ENCODE measurements at regions not wholly inside any gene's neighbourhood (a gene's known extent, or its start where the extent isn't known, plus 50 kb on each side); places are given as distances from the start of the nearest gene placed in this dataset.

DNA sequence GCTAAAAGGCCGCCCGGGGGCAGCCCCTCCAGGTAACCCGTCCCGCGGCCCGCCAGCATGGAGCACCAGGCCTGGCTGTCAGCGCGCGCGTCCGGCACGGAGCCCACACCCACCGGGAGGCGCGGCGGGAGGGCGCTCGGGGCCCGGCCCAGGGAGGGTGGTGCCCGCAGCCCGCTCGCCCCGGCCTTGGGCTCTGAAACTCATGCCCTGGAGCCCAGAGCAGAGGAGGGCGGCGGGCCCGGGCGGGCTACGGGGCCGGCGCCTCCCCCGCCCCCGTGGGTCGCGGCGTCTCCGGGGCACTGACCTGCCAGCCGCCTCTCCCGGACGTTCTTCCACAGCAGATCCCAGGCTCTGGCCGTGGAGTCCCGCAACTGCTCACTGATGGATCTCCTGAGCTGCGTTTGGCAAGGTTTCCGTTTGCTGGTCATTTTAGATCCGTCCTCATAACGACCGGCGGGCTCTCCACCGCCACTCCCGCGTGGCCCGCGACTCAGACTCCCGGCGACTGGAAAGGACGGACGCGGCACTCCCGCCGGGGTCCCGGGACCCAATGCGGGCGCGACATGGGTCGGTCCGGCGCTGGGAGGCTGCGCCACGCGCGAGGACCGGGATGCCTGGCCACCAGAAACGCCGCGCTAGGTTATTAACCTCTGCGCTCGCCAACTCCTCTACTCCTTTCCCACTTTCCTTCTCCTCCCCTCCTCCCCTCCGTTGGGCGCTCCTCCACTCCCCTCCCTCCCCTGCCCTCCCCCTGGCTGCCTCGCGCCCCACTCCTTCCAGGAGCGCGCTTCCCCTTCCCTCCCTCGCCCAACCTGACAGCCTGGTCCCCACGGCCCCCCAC, 64.7 kb upstream of the STARD13 start:
- H3K27ac ChIP-seq (ENCODE audit: low read length), result no peak overlapping the region
- H3K4me3 ChIP-seq (ENCODE audit: low read length), result peak overlapping the region; percentile 63
- H3K9me2 ChIP-seq (ENCODE audit: insufficient read depth, low read length), result no peaks in the 10 kb centered on the region
- H3K79me2 ChIP-seq (replicated peaks; ENCODE audit: insufficient read depth, low read length), result no peaks in the 10 kb centered on the region
- peaks cover 36% of the 10 kb centered on the region for H3K27me3 ChIP-seq (ENCODE audit: insufficient read depth, low read depth, low read length)
- no peaks in the 10 kb centered on the region for H3F3A ChIP-seq (ENCODE audit: insufficient read depth, low read length, poor library complexity, severe bottlenecking)
- no peak overlapping the region for H3K4me2 ChIP-seq (ENCODE audit: low read length)
- H3K36me3 ChIP-seq (ENCODE audit: insufficient read depth, low read length), result no peaks in the 10 kb centered on the region
- H3K9me3 ChIP-seq (ENCODE audit: low read length), result peaks cover 5% of the 10 kb centered on the region
- no peak for TF ChIP-seq REST (IDR thresholded peaks at IDR 0.05; ENCODE audit: borderline replicate concordance)
- TF ChIP-seq POLR2AphosphoS5 (IDR thresholded peaks at IDR 0.05), result peak; percentile 65
- TF ChIP-seq SMC3 (conservative IDR thresholded peaks at IDR 0.05; ENCODE audit: poor library complexity), result no peak
- no peak for TF ChIP-seq RAD21 (conservative IDR thresholded peaks at IDR 0.05)
- no peak for TF ChIP-seq CTCF (IDR thresholded peaks at IDR 0.05; ENCODE audit: poor library complexity, severe bottlenecking)
- no peak for TF ChIP-seq EP300 (conservative IDR thresholded peaks at IDR 0.05; ENCODE audit: poor library complexity, severe bottlenecking)
- no peak overlapping the region for H2AFZ ChIP-seq (ENCODE audit: low read depth, low read length)
- no peaks in the 10 kb centered on the region for H4K20me1 ChIP-seq (ENCODE audit: insufficient read depth)
- H3K9ac ChIP-seq (ENCODE audit: low read length), result no peak overlapping the region

GRCh38 chr13:33351319-33351718, 65.8 kb upstream of the STARD13 start:
- Histone ChIP-seq H3K9ac (ENCODE audit: low read length) (no peak overlapping the region), H3K4me3 (ENCODE audit: low read length) (no peak overlapping the region), H3K79me2 (replicated peaks; ENCODE audit: insufficient read depth, low read length) (no peaks in the 10 kb centered on the region), H3K9me2 (ENCODE audit: insufficient read depth, low read length) (no peaks in the 10 kb centered on the region), H3K27me3 (ENCODE audit: insufficient read depth, low read depth, low read length) (peaks cover 36% of the 10 kb centered on the region), H2AFZ (ENCODE audit: low read depth, low read length) (no peak overlapping the region), H3K36me3 (ENCODE audit: insufficient read depth, low read length) (no peaks in the 10 kb centered on the region), H4K20me1 (ENCODE audit: insufficient read depth) (no peaks in the 10 kb centered on the region), H3K4me2 (ENCODE audit: low read length) (no peak overlapping the region), H3F3A (ENCODE audit: insufficient read depth, low read length, poor library complexity, severe bottlenecking) (no peaks in the 10 kb centered on the region), H3K9me3 (ENCODE audit: low read length) (peaks cover 5% of the 10 kb centered on the region), H3K27ac (ENCODE audit: low read length) (no peak overlapping the region)
- TF ChIP-seq REST (IDR thresholded peaks at IDR 0.05; ENCODE audit: borderline replicate concordance) (no peak), TAF1 (IDR thresholded peaks at IDR 0.05; ENCODE audit: low read depth) (no peak), EZH2 (IDR thresholded peaks at IDR 0.05; ENCODE audit: borderline replicate concordance, insufficient read depth, low read length, poor library complexity, severe bottlenecking) (no peak), EP300 (conservative IDR thresholded peaks at IDR 0.05; ENCODE audit: poor library complexity, severe bottlenecking) (no peak), RAD21 (conservative IDR thresholded peaks at IDR 0.05) (no peak), MXI1 (conservative IDR thresholded peaks at IDR 0.05; ENCODE audit: poor library complexity, severe bottlenecking) (no peak), CTCF (IDR thresholded peaks at IDR 0.05; ENCODE audit: poor library complexity, severe bottlenecking) (no peak), POLR2AphosphoS5 (IDR thresholded peaks at IDR 0.05) (no peak), SMC3 (conservative IDR thresholded peaks at IDR 0.05; ENCODE audit: poor library complexity) (no peak)
